Ectodermal cell (in vitro differentiated cells): ENCODE measurements at regions not wholly inside any gene's neighbourhood (a gene's known extent, or its start where the extent isn't known, plus 50 kb on each side); places are given as distances from the start of the nearest gene placed in this dataset.
"Not testable (repeated sequence)": the region's sequence is repeated elsewhere in the genome, so short reads cannot be mapped to it uniquely, and the experiment has no call there.

ENCODE experiments used
- H3K27ac ChIP-seq: 2 replicates; pipeline ENCODE4 v1.7.0; 2013; ENCODE audit warnings: mild to moderate bottlenecking, low read depth, low read length; ENCODE audit not compliant: insufficient read depth, poor library complexity, severe bottlenecking
- H3K27me3 ChIP-seq: 2 replicates; pipeline ENCODE4 v1.7.0; 2013; ENCODE audit warnings: mild to moderate bottlenecking, low read length; ENCODE audit not compliant: insufficient read depth, control insufficient read depth, poor library complexity, severe bottlenecking
- H3K36me3 ChIP-seq: one replicate; pipeline ENCODE4 v1.7.0; 2013; ENCODE audit warnings: low read length; ENCODE audit not compliant: control insufficient read depth, insufficient read depth
- H3K4me1 ChIP-seq: one replicate; pipeline ENCODE4 v1.7.0; 2013; ENCODE audit warnings: low read length; ENCODE audit not compliant: control insufficient read depth, insufficient read depth
- H3K4me3 ChIP-seq: 2 replicates; pipeline ENCODE4 v1.7.0; 2013; ENCODE audit warnings: low read depth, low read length, control low read depth; ENCODE audit not compliant: insufficient read depth
- H3K9me3 ChIP-seq: 2 replicates; pipeline ENCODE4 v1.7.0; 2013; ENCODE audit warnings: mild to moderate bottlenecking, low read length, moderate library complexity; ENCODE audit not compliant: control insufficient read depth
- WGBS, 2 experiments: methylation state at CpG; one replicate each; pipeline ENCODE4 v1.1.7; 2013; ENCODE audit warnings: missing lambda C conversion rate in 2 of 2; 5-methylcytosine and 5-hydroxymethylcytosine counted together

DNA sequence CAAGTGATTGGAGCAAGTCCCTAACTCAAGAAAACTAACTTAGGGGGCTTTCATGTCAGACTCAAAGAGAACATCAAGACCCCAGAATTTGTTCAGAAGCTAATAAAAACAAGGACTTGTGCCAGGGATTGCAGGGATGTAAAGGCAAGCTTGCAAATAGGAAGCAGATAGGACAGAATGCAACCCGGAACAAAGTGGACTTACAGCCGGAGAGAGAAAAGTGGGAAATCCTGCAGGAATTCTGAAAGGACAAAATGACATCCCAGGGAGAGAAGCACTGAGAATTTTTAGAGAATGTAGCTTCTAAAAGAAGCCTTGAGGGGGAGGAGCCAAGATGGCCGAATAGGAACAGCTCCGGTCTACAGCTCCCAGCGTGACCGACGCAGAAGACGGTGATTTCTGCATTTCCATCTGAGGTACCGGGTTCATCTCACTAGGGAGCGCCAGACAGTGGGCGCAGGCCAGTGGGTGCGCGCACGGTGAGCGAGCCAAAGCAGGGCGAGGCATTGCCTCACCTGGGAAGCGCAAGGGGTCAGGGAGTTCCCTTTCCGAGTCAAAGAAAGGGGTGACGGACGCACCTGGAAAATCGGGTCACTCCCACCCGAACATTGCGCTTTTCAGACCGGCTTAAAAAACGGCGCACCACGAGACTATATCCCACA is 195.6 kb upstream of the G2E3 start:
- H3K27me3 ChIP-seq, H3K9me3 ChIP-seq, H3K4me3 ChIP-seq, H3K36me3 ChIP-seq, H3K27ac ChIP-seq, H3K4me1 ChIP-seq: not testable (repeated sequence)
- WGBS, 2 experiments = 84 to 93% methylated on average over 16 of the region's 27 CpGs

DNA sequence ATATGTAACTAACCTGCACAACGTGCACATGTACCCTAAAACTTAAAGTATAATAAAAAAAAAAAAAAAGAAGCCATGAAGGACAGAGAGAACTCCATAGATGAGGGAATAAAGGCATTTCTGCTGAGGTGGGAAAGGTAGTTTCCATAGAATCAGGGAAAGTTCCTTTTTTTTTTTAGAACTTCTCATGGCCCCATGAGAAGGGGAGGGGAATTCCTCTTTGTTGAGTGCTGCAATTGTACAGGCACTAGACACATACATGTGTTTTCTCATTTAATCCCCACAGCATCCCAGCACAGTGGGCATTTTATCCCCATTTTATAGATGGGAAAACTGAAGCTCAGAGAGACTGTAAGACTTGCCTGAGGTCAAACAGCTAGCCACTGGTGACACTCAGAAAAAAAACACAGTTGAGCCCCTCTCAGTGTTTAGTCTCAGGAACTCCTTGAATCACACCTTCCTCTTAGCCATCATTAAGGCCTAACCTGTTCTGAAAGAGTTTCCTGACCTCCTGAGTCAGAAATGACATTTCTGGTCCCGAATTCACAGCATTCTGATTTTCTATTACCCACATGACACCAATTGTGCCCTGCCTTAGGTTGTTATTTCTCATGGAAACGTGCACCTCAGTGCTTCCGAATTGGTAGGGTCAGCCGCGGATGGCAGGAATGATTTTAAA is 189.3 kb upstream of the G2E3 start:
- H3K4me1 ChIP-seq = no peaks in the 10 kb centered on the region
- no peak overlapping the region for H3K27ac ChIP-seq
- H3K27me3 ChIP-seq = no peaks in the 10 kb centered on the region
- no peaks in the 10 kb centered on the region for H3K36me3 ChIP-seq
- H3K9me3 ChIP-seq = no peaks in the 10 kb centered on the region
- 95 to 96% methylated on average over 5 of the region's 6 CpGs for WGBS, 2 experiments
- H3K4me3 ChIP-seq = no peak overlapping the region

- no peaks in the 10 kb centered on the region for H3K9me3 ChIP-seq
- H3K4me1 ChIP-seq = no peaks in the 10 kb centered on the region
- no peak overlapping the region for H3K4me3 ChIP-seq
- 87 to 93% methylated on average over 2 of the region's 2 CpGs for WGBS, 2 experiments
- H3K27me3 ChIP-seq = no peaks in the 10 kb centered on the region
- H3K27ac ChIP-seq = no peak overlapping the region
- no peaks in the 10 kb centered on the region for H3K36me3 ChIP-seq
Measured at GRCh38 chr14:30373053-30373452, 185.9 kb upstream of the G2E3 start.

DNA sequence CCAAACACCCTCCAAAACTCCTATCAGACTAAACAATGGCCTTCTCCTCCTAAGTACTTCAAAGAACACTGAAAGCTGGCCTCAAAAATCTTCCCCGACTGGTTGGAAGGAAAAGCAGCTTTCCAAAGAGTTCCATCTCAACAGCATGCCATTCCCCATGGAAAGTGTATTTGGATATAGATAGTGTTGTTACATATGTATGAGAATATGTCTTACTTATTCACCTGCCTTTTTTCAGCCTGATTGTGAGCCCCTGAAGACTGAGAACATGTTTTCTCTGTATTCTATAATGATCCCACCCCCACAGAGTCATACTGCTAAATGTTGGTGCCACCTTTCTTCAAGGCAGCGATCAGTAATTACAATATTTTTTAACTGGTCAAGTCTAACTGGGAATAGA is 185.4 kb upstream of the G2E3 start:
- 92 to 94% methylated on average over 2 of the region's 2 CpGs for WGBS, 2 experiments
- Histone ChIP-seq H3K27ac (no peak overlapping the region), H3K9me3 (no peaks in the 10 kb centered on the region), H3K4me1 (no peaks in the 10 kb centered on the region), H3K27me3 (no peaks in the 10 kb centered on the region), H3K36me3 (no peaks in the 10 kb centered on the region), H3K4me3 (no peak overlapping the region)

- Histone ChIP-seq H3K27me3 (no peaks in the 10 kb centered on the region), H3K4me3 (no peak overlapping the region), H3K4me1 (no peaks in the 10 kb centered on the region), H3K36me3 (no peaks in the 10 kb centered on the region), H3K27ac (no peak overlapping the region), H3K9me3 (no peaks in the 10 kb centered on the region)
- 56 to 58% methylated on average over 5 of the region's 5 CpGs for WGBS, 2 experiments
Measured at GRCh38 chr14:30375296-30375892, 183.6 kb upstream of the G2E3 start.

DNA sequence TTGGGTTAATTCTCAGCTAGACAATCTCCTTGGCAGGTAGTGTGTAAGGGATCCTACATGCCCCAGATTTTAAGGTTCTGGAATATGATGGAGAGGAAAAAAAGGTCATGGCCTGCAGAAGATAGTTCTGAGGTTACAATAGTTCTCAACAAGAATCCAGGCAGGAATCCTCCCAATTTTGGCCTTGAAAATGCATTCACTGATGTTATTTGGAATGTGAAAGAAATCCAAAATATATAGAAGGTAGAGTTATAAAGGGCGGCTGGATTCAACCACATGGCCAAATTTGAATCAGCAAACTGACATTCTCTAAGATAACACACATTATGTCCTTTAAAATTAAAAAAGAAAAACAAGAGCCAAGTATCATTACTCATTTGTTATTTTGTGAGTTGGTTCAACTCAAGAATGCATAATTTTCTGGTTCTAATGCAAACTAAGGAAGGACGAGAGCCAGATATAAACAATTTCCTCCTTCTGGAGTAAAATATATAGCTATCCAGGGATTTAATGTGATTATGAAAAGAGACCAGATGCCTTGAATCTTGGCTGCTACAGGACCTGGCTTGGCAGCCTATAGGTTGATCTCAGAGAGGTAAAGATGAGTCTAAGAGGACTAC is 177.0 kb upstream of the G2E3 start:
- 90 to 100% methylated on average over 1 to 2 of the region's 2 CpGs for WGBS, 2 experiments
- no peaks in the 10 kb centered on the region for H3K36me3 ChIP-seq

GRCh38 chr14:30385925-30386324 is 173.0 kb upstream of the G2E3 start:
- no peaks in the 10 kb centered on the region for H3K4me1 ChIP-seq
- H3K36me3 ChIP-seq = no peaks in the 10 kb centered on the region
- H3K27ac ChIP-seq = no peak overlapping the region
- no peak overlapping the region for H3K4me3 ChIP-seq
- WGBS, 2 experiments = 100% methylated on average over 1 of the region's 1 CpG; no CpG with 5 or more reads in 1 of the 2 experiments
- H3K27me3 ChIP-seq = no peaks in the 10 kb centered on the region
- H3K9me3 ChIP-seq = no peaks in the 10 kb centered on the region

More for the DNA sequence above, 177.0 kb upstream of the G2E3 start:
- no peak overlapping the region for H3K4me3 ChIP-seq
- no peaks in the 10 kb centered on the region for H3K27me3 ChIP-seq
- no peak overlapping the region for H3K27ac ChIP-seq
- H3K4me1 ChIP-seq = no peaks in the 10 kb centered on the region
- H3K9me3 ChIP-seq = no peaks in the 10 kb centered on the region

GRCh38 chr14:30387871-30388270 is 171.1 kb upstream of the G2E3 start:
- Histone ChIP-seq H3K27me3 (no peaks in the 10 kb centered on the region), H3K27ac (no peak overlapping the region), H3K4me3 (no peak overlapping the region), H3K4me1 (no peaks in the 10 kb centered on the region), H3K36me3 (no peaks in the 10 kb centered on the region), H3K9me3 (no peaks in the 10 kb centered on the region)
- 84 to 97% methylated on average over 2 to 3 of the region's 3 CpGs for WGBS, 2 experiments

GRCh38 chr14:30389134-30389876 is 169.7 kb upstream of the G2E3 start:
- H3K27ac ChIP-seq = no peak overlapping the region
- H3K4me3 ChIP-seq = no peak overlapping the region
- no peaks in the 10 kb centered on the region for H3K27me3 ChIP-seq
- H3K36me3 ChIP-seq = no peaks in the 10 kb centered on the region
- H3K9me3 ChIP-seq = no peaks in the 10 kb centered on the region
- 92 to 95% methylated on average over 5 to 6 of the region's 6 CpGs for WGBS, 2 experiments
- no peaks in the 10 kb centered on the region for H3K4me1 ChIP-seq
